Stimulated activated CD4-positive, alpha-beta T cell treated with anti-CD3 and anti-CD28 coated beads, TNF-alpha, amount 100 ng/mL, for 24 hours (primary cell): ENCODE measurements at regions not wholly inside any gene's neighbourhood (a gene's known extent, or its start where the extent isn't known, plus 50 kb on each side); places are given as distances from the start of the nearest gene placed in this dataset.
"Not testable (repeated sequence)": the region's sequence is repeated elsewhere in the genome, so short reads cannot be mapped to it uniquely, and the experiment has no call there.

Source experiments
- DNase-seq, 3 experiments: peaks; one replicate each; pipeline ENCODE4 v3.0.0-alpha.2; 2020; ENCODE audit warnings: low read depth in 3 of 3

- no peak for DNase-seq
These were observed 670.9 kb upstream of the EEF2KMT start for GRCh38 chr16:5768445-5768844.

DNA sequence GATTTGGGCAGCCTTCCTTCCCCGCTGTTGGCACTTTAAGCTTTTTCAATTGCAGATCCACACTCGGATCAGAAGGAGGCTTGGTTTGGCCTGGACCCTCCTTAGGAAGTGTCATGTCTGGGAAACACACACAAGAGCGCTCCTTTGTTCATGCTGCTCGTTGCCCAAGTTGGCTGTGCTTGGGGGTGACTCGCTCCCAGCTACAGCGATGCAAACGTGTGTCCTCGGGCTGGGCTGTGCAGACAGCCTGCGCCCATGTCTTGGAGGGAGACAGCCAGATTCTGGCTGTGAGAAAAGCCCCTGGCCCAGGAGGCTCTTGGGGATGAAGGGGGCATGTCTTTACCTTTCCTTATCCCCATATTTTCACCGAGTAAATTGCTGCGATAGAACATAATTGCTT, 665.6 kb upstream of the EEF2KMT start:
- DNase-seq = no peak

DNA sequence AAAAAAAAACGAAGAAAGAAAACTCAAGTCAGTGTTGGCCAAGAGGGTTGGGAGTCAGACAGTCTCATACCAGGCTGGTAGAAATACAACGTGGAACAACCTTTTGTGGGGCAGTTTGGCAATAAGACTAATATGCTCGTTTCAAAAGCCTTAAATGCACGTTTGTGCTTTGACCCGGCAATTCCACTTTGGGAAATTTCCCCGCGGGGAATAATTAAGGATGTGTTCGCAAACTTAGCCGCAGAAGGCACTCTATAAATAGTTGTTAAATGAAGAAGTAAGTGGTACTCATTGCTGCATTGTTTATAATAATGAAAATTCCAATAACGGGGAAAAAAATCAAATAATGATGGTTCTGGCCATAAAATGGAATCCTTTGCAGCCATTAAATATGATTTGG, 664.8 kb upstream of the EEF2KMT start:
- DNase-seq = no peak

DNA sequence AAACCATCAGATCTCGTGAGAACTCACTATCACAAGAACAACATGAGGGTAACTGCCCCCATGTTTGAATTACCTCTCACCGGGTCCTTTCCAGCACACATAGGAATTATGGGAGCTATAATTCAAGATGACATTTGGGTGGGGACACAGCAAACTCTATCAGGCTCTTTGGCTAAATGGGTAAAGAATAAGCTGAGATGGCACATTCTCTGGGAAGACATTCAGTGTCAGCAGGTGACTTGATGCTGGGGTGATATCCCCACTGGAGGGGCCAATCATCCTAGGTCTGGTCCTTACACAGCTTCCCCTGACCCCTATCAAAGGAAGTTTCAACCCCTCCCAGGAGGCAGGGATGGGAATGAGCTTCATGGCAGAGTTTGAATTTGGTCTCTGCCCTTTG, 664.0 kb upstream of the EEF2KMT start:
- DNase-seq = no peak

- no peak for DNase-seq
These were observed 660.7 kb upstream of the EEF2KMT start for GRCh38 chr16:5758281-5758680.

DNA sequence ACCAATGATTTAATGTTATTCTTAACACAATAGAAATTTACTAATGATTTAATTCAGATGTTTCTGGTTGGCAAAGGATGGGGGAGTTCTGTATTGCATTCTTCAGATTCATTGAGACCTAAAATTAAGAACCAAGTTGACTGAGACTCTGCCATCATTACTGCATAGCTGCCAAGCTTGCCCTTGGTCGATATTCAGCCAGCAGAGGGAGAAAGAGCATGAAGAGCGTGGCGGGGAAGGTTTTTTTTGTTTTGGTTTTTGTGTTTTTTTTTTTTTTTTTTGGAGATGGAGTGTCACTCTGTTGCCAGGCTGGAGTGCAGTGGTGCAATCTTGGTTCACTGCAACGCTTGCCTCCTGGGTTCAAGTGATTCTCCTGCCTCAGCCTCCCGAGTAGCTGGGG, 659.4 kb upstream of the EEF2KMT start:
- DNase-seq = no peak

DNA sequence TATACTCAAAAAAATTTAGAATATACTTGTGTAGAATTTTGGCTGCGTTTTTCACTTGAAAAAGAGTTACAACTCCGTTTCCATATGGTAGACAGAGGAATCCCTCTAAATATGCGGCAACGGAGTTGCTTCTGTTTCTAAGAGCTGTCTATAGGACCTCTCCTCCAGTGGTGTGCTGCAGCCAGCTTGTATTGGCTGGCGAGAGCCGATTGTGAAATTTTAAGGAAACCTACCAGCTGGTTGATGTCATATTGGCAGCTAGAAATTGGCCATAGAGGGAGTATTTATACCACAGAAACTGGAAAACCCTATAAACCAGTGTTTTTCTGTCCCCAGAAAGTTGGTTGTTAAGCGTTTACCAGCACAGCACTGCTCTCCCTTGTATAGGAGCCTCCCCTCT, 655.8 kb upstream of the EEF2KMT start:
- DNase-seq = no peak

DNA sequence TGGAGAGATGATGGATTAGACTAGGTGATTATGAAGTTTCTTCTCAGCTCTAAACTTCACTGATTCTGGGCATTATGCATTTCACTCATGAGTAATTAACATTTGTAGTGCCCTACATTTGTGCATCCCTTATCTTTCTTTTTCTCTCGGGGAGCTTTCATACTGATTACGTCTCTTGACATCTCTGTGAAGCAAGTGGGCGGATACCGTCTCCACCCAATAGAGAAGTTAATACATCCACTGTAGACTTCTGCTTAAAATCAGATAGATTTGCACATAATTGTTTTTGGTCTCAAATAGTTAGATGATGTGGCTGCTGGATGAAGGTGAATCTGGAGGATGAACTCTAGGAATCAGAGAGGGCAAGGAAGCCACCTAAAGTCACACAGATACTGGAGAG, 653.6 kb upstream of the EEF2KMT start:
- no peak for DNase-seq

- not testable (repeated sequence) for DNase-seq
These were observed 652.8 kb upstream of the EEF2KMT start for GRCh38 chr16:5750439-5750838.

DNA sequence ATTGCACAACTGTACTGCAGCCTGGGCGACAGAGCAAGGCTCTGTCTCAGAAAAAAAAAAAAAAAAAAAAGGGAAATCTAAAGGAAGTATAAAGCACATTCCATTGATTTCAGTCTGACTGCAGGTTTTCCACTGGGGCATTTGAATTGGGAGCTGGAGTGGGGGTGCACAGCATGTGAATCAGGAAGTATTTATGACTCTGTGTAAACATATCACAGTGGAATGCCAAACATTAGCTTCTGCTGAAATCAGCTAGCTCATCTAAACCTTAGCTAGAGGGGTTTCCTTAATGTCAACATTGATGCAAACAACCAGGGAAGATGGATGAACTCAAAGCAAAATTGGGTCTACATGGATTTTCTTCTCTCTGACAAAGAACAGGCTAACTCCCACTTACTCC, 641.0 kb upstream of the EEF2KMT start:
- no peak for DNase-seq

GRCh38 chr16:5736209-5736930, 638.8 kb upstream of the EEF2KMT start:
- DNase-seq = no peak

DNA sequence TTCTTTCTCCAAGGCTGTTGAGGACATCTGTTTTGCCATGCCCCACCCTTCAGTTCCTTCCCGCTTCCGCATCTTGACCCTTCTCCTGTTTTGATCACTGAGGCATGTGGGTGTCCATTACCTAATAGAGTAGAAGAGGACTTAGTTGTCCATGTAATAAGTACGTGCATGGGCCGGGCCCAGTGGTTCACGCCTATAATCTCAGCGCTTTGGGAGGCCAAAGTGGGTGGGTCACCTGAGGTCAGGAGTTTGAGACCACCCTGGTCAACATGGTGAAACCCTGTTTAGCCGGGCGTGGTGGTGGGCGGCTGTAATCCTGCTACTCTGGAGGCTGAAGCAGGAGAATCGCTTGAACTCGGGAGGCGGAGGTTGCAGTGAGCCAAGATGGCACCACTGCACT, 637.8 kb upstream of the EEF2KMT start:
- DNase-seq = no peak

GRCh38 chr16:5730783-5731182, 633.2 kb upstream of the EEF2KMT start:
- no peak for DNase-seq

DNA sequence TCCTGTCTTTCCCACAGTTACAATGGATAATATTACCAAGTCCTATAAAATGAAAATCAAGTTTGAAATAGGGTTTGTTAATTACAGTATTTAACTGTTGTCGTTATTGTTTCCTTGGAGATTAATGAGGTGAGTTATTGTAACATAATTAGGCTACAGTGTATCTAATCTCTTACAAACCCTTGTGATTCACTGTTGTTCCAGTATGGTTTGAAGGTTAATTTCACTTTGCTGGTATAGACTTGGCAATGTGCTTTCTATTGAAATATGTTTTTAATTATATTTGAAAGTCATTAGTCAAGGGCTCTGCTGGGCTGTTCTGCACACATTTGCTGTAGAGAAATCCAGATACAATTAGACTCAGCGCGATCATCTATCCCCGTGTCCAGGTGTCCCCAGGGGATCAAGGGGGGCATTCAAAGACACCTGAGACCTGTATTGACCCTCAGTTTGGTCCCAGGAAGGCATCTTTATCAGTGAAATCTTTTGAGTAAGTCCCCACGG, 624.6 kb upstream of the EEF2KMT start:
- DNase-seq = no peak

DNA sequence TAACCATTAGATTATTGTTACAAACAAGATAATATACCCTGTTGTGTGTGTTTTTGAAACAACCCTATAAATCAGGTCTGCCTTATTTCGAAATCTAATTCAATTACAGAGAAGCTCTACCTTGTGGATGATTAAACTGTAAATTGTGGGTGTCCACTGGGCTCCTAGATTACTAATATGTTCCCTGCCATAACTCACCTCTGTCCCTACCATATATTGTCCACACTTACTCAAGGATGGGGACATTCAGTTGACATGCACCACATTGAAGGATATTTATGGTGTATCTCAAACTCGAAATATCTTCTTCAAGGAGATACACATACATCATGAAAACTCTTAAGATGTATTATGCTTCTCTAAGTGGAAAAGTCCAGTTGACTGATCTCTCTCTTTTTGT, 617.6 kb upstream of the EEF2KMT start:
- DNase-seq = no peak

DNA sequence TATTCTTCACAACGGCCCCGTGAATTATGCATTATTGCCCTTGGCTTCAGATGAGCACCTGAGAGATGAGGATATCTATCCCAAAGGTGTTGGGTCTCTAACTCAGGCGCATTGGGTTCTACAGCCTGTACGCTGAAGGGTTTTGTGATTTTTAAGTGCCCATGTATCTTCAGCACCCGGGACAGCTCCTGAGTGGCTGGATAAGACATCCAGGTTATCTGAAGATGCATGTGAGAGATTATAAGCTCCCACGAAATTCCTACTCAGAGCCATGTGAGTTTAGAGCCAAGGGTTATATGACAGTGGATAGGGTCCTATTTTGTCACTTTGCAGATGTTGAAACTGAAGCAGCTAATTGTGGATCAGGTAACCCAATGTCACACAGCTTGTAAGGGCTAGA, 612.3 kb upstream of the EEF2KMT start:
- DNase-seq = no peak

- DNase-seq = no peak
These were observed 608.6 kb upstream of the EEF2KMT start for GRCh38 chr16:5706211-5706610.

DNA sequence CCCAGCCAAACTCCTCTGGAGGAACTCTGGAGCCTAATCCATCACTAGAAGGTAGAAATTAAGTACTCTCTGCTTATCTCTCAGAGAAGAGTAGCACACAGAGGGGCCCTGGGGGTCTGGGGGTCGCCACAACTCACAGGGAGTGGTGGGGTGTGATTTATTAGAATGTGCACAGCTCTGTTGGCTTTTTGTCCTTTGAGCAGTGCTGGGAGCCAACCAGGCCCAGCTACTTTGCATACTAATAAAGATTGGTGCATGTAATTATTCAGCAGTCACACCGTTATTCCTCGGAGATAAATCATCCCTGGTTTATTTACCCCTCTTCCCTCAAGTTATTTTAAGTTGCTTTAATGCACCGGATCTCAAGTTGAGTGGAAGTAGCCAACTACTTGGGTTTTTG, 606.7 kb upstream of the EEF2KMT start:
- DNase-seq = no peak

DNA sequence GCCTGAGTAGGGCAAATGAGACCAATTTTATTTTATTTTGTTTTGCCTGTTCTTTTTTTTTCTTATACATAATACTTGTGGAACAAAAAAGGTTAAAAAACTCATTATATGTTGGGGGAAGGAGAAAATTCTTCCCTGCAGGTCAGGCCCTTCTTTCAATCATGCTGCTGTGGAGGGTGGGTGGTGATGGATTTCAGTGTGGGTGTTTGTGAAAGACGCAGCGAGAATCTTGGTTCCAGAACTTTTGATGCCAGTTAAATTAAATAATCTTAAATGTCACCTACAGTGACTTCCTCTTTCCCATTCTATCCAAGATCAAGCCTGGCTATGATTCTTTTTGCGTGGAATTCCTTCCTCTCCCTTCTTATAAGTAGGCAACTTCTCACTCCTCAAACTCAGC, 595.8 kb upstream of the EEF2KMT start:
- DNase-seq = no peak

DNA sequence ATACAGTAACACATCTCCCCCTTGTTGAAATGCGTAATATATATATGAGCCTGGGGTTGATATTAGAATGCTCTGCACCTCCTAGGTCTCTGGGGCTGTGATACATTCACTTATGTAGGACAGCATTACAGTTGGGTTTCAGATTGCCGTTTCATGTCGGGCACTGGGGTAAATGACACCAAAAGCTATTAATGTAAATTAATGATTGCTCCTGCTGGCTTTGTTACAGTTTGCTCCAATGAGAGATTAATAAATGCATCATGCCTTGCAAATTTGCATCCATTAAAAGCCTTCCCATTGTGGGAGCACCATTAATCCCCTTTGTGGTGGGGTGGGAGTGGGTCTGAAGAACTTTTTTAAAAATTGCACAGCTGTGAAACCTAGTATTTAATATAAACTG, 584.4 kb upstream of the EEF2KMT start:
- no peak for DNase-seq

- DNase-seq = no peak
These were observed 580.8 kb upstream of the EEF2KMT start for GRCh38 chr16:5678371-5678770.

- DNase-seq = no peak
These were observed 573.8 kb upstream of the EEF2KMT start for GRCh38 chr16:5671421-5671820.

GRCh38 chr16:5670198-5670597, 572.6 kb upstream of the EEF2KMT start:
- no peak for DNase-seq

GRCh38 chr16:5668553-5668952, 571.0 kb upstream of the EEF2KMT start:
- DNase-seq = no peak
